IPS-15b (cell line): ENCODE measurements at regions not wholly inside any gene's neighbourhood (a gene's known extent, or its start where the extent isn't known, plus 50 kb on each side); places are given as distances from the start of the nearest gene placed in this dataset.

Experiments
- H3K27me3 ChIP-seq: one replicate; pipeline ENCODE4 v1.6.1; 2013; ENCODE audit warnings: low read length; ENCODE audit not compliant: control insufficient read depth, insufficient read depth
- H3K36me3 ChIP-seq: one replicate; pipeline ENCODE4 v1.6.1; 2013; ENCODE audit warnings: low read length; ENCODE audit not compliant: control insufficient read depth, insufficient read depth
- H3K4me1 ChIP-seq: one replicate; pipeline ENCODE4 v1.6.1; 2013; ENCODE audit warnings: mild to moderate bottlenecking, low read length; ENCODE audit not compliant: control insufficient read depth, insufficient read depth
- H3K4me3 ChIP-seq: one replicate; pipeline ENCODE4 v1.5.1; 2013; ENCODE audit warnings: low read depth, low read length
- H3K9ac ChIP-seq: one replicate; pipeline ENCODE4 v1.6.1; 2013; ENCODE audit warnings: low read depth, mild to moderate bottlenecking, low read length
- H3K9me3 ChIP-seq: one replicate; pipeline ENCODE4 v1.6.1; 2013; ENCODE audit warnings: mild to moderate bottlenecking, low read length; ENCODE audit not compliant: control insufficient read depth, insufficient read depth

- no peak overlapping the region for H3K4me3 ChIP-seq
- H3K9me3 ChIP-seq = no peaks in the 10 kb centered on the region
- H3K9ac ChIP-seq = no peak overlapping the region
- no peaks in the 10 kb centered on the region for H3K4me1 ChIP-seq
- H3K27me3 ChIP-seq = no peaks in the 10 kb centered on the region
- H3K36me3 ChIP-seq = no peaks in the 10 kb centered on the region
Observed at GRCh38 chr18:44425161-44425560, 255.5 kb upstream of the SETBP1 start.

DNA sequence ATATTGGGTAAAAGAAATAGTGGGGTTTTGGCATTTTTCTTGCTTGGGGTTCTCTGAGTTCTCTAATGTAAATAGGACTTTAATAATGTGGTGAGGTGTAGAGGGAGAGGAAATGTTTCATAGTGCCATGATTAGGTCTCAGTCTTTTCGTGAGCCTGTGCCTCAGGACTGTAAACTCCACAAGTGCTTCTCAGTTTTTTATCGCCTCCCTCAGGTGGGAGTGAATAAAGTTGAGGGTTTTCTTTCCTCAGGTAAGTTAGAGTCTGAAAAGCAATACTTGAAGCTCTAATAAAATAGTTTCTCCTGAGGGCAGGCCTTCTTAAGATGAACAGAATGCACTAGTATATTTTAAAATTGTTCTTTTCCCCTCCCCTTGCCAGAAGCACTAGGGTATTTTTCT, 243.1 kb upstream of the SETBP1 start:
- H3K36me3 ChIP-seq = no peaks in the 10 kb centered on the region
- no peaks in the 10 kb centered on the region for H3K9me3 ChIP-seq
- no peak overlapping the region for H3K4me3 ChIP-seq
- H3K27me3 ChIP-seq = no peaks in the 10 kb centered on the region
- no peaks in the 10 kb centered on the region for H3K4me1 ChIP-seq
- H3K9ac ChIP-seq = no peak overlapping the region

DNA sequence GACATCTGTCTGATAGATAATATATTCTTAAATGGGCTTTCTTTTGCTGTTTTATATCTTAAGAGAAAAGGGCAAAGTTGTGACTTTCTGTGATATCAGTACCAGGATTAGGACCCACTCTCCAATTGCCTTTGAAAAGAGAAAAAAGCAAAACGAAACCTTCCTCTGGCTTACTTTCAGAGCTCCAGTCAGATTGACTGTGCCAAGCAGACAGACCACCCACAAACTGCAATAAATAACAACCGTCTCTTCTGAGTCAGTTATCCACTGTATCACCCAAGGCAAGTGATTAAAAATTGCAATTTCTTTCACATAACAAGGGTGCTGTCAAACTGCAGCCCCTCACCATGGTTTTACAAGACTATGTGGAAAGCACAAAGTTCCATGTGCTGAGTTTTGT, 230.5 kb upstream of the SETBP1 start:
- H3K36me3 ChIP-seq = no peaks in the 10 kb centered on the region
- no peaks in the 10 kb centered on the region for H3K27me3 ChIP-seq
- H3K4me1 ChIP-seq = no peaks in the 10 kb centered on the region
- no peaks in the 10 kb centered on the region for H3K9me3 ChIP-seq
- H3K4me3 ChIP-seq = no peak overlapping the region
- no peak overlapping the region for H3K9ac ChIP-seq

DNA sequence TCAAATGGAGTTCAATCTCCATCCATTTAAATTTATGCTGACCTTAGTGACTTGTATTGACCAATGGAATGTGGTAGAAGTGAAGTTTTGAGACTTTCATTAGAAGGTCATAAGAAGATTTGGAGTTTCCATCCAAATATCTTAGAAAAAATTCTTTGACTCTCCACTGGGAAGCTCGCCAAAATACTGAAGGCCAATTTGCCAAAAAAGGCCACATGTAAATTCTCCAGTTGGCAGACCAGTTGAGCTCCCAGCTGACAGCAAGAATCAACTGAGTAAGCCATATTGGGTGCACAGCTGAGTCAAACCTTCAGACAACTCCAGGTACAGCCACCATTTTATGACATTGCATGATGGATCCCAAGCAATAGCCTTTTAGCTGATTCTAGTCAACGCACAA, 228.3 kb upstream of the SETBP1 start:
- no peaks in the 10 kb centered on the region for H3K36me3 ChIP-seq
- H3K4me3 ChIP-seq = no peak overlapping the region
- no peaks in the 10 kb centered on the region for H3K4me1 ChIP-seq
- H3K9ac ChIP-seq = no peak overlapping the region
- H3K27me3 ChIP-seq = no peaks in the 10 kb centered on the region
- no peaks in the 10 kb centered on the region for H3K9me3 ChIP-seq

DNA sequence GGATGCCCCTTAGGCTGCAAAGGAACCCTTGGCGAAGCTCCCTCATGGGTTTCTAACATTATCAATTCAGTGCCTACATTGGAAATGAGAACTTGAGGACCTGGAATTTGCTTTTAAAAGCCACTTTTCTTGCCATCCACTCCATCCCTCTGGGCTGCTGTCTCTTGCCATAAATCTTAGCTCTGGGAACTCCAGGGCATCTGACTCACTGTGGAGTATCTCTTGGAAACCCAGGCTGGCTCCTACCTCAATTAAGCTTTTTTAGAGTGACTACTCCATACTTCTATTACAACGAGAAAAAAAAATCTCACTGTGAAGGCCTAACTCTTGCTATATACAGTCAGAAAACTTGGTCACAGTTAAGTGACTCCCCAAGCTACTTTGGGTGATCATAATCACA, 227.2 kb upstream of the SETBP1 start:
- Histone ChIP-seq H3K9me3 (no peaks in the 10 kb centered on the region), H3K4me1 (no peaks in the 10 kb centered on the region), H3K27me3 (no peaks in the 10 kb centered on the region), H3K9ac (no peak overlapping the region), H3K4me3 (no peak overlapping the region), H3K36me3 (no peaks in the 10 kb centered on the region)

DNA sequence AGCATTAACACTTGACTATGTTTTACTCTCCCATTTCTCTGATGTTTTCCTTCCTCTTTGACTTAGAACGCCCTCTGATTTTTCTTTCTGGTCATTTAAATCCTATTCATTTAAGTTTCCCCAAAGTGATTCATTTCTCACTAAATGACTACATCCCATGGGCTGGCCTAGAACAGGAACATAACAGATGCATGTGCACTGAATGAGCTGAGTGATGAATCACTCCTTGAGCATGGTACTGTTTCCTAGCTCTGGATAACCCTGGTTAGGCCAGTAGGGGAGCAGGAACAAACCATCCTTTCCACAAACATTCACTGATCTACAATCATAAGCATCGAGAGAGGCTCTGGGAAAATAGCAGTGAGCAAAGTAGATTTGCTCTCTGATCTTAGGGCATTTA, 221.9 kb upstream of the SETBP1 start:
- no peaks in the 10 kb centered on the region for H3K36me3 ChIP-seq

GRCh38 chr18:44464398-44465180, 216.1 kb upstream of the SETBP1 start:
- Histone ChIP-seq H3K27me3 (no peaks in the 10 kb centered on the region), H3K36me3 (no peaks in the 10 kb centered on the region), H3K4me1 (no peaks in the 10 kb centered on the region), H3K4me3 (no peak overlapping the region), H3K9me3 (no peaks in the 10 kb centered on the region), H3K9ac (no peak overlapping the region)

More for the DNA sequence above, 221.9 kb upstream of the SETBP1 start:
- no peaks in the 10 kb centered on the region for H3K4me1 ChIP-seq
- H3K9ac ChIP-seq = no peak overlapping the region
- H3K9me3 ChIP-seq = no peaks in the 10 kb centered on the region
- no peaks in the 10 kb centered on the region for H3K27me3 ChIP-seq
- H3K4me3 ChIP-seq = no peak overlapping the region

DNA sequence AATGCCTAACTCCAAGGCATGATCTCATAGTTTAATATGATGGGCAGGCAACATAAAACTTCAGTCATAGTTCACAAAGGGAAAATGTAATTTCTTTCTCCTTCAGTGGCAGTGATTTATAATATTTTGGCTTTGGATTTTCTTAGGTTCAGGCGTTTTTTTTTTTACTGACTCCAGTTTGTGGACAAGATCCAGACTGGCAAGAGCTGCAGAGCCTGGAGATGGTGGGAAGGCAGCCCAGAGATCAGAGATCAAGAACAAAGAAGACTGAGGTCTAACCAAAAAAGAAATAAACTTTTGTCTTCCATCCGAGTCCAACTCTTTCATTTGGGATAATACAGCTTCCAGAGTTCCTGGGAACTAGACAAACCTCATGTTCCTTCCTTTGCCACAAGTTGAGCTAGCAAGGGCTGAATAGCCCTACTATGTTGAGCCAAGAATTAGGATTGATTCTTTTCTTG, 215.3 kb upstream of the SETBP1 start:
- Histone ChIP-seq H3K36me3 (no peaks in the 10 kb centered on the region), H3K4me1 (no peaks in the 10 kb centered on the region), H3K9ac (no peak overlapping the region)

GRCh38 chr18:44466997-44467396, 213.7 kb upstream of the SETBP1 start:
- Histone ChIP-seq H3K9ac (no peak overlapping the region), H3K4me3 (no peak overlapping the region), H3K9me3 (no peaks in the 10 kb centered on the region), H3K27me3 (no peaks in the 10 kb centered on the region), H3K4me1 (no peaks in the 10 kb centered on the region), H3K36me3 (no peaks in the 10 kb centered on the region)

More for the DNA sequence above, 215.3 kb upstream of the SETBP1 start:
- H3K27me3 ChIP-seq = no peaks in the 10 kb centered on the region
- H3K4me3 ChIP-seq = no peak overlapping the region
- H3K9me3 ChIP-seq = no peaks in the 10 kb centered on the region

DNA sequence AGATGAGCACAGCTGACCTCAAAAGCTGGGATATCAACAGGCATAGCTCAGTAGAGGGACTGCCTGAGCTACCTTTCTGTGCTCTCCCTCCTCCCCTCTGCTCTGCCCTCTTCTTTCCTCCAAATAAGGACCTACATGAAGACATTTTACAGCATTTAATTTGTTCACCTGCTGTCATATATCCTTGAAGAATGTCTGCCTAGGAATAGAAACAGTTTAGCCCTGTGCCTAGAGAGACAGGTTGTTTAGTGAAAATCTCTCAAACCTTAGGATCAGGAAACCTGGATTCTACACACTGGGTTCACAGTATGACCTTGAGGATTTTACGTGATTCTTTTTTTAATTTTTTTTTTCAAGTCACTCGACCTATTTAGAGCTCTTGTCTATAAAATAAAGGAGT, 213.0 kb upstream of the SETBP1 start:
- Histone ChIP-seq H3K36me3 (no peaks in the 10 kb centered on the region), H3K9ac (no peak overlapping the region), H3K4me1 (no peaks in the 10 kb centered on the region), H3K4me3 (no peak overlapping the region), H3K9me3 (no peaks in the 10 kb centered on the region), H3K27me3 (no peaks in the 10 kb centered on the region)

DNA sequence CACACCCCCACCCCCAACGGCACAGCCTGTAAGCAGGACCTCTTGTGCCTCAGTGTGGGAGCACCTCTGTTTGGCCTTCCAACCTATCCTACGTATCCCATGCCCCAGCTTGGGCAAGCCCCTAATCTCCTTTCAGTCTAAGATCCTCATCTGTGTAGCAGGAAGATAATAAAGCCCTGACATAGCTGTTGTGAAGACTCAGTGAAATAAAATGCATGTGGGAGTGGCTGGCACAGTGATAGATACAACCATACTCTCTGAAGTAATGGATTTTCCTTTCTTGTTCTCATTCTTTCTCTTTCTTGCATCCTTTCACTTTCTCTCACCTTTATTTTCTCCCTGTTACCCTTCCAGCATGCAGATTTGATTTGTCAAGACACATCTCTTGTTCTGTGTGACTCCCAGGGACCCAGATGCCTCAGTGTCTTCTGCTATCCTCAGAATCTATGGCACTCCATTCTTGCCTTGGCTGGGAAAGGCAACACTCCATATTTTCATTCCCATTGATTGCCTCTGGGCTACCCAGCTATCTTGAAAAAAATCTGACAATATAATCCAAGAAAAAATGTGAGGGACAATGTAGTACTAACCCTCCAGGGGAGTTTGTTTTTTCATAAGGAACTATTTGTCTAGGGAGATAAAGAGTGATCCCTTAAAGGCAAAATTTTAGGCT, 207.2 kb upstream of the SETBP1 start:
- Histone ChIP-seq H3K9me3 (peaks cover under 1% of the 10 kb centered on the region), H3K4me3 (no peak overlapping the region), H3K36me3 (no peaks in the 10 kb centered on the region), H3K4me1 (no peaks in the 10 kb centered on the region), H3K27me3 (no peaks in the 10 kb centered on the region), H3K9ac (no peak overlapping the region)

DNA sequence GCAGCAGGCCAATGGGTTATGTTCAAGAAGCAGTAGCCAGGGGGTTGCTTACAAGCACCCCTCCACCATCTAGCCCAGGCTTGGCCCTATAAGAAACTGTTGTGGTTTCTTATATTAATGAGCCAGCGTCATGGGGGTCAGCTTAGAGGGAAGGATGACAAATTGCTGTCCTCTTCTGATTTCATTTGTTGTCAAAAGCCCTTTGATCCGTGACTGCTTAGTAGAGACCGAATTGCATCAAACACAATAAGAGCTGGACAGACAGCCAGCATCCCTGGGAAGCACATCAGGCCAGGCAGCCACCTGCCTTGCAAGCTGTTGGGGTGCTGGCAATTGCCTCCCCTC, 206.6 kb upstream of the SETBP1 start:
- Histone ChIP-seq H3K9me3 (peaks cover 5% of the 10 kb centered on the region), H3K9ac (no peak overlapping the region), H3K4me1 (no peaks in the 10 kb centered on the region), H3K4me3 (no peak overlapping the region), H3K27me3 (no peaks in the 10 kb centered on the region), H3K36me3 (no peaks in the 10 kb centered on the region)
